ENCODE measurements at regions not wholly inside any gene's neighbourhood (a gene's known extent, or its start where the extent isn't known, plus 50 kb on each side); places are given as distances from the start of the nearest gene placed in this dataset.

DNA sequence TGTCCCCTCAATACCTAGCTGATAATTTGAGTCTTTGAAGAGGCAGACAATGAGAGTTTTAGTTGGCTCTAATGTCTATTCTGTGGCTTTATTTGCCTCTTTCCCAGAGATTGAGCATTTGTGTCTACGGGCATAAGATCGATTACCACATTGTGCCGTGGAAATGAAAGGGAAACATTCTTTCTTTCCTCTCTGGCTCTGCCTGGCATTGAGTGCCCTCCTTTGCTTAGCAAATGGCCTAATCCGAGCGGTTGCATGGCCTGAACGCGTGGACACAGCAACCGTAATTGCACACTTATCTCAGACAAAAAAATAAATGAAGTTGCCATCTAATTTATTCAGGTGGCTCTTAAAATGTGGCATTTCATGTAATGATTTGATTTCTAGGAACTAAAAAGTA is 247.9 kb downstream of the ADGRL2 start:
- TF ChIP-seq POLR2A (IDR thresholded peaks at IDR 0.05; ENCODE audit: low read depth, low read length): no peak
- no peak for TF ChIP-seq POLR2AphosphoS5 (IDR thresholded peaks at IDR 0.05; ENCODE audit: low read depth, low read length)
